ENCODE measurements at regions not wholly inside any gene's neighbourhood (a gene's known extent, or its start where the extent isn't known, plus 50 kb on each side); places are given as distances from the start of the nearest gene placed in this dataset.
"Not testable (repeated sequence)": the region's sequence is repeated elsewhere in the genome, so short reads cannot be mapped to it uniquely, and the experiment has no call there.

DNA sequence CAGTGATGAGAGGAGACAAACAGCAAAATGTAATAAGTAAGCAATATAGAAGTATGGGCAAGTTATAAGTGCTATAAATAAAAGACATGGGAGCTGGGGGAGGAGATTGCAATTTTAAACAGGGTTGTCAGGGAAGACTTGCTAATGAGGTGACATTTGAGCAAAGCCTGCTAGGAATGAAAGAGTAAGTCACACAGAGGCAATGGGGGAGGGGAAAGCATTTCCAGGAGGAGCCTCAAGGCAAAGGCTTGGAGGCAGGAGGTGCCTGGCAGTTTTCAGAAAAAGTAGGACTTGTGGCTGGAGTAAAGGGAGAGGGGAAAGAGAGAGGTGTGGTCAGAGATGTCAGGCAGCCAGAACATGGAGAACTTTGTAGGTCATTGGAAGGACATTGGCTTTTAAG is 124.4 kb upstream of the NMUR2 start:
- DNase-seq, result no peak

DNA sequence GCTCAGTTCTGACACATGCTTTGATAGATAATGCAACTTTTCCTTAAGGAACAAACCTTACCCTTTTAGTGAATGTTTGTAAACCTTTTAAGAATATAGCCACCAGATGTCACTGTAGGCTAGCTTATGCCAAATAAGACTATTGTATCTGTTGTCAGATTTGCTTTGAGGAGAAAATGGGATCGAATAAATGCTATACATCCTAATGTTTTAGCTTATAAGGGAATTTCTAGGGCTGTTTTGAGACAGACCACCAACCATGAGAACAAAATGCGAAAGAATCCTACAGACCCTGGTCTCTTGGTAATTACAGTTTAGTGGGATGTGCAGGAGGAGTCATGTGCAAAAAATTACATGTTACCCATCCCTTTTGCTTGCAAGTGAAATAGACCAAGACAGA is 127.6 kb upstream of the NMUR2 start:
- DNase-seq, result peak; percentile 51

GRCh38 chr5:152534641-152535040 is 129.6 kb upstream of the NMUR2 start:
- no peak for DNase-seq

- DNase-seq, result no peak
These were observed 137.7 kb upstream of the NMUR2 start for GRCh38 chr5:152542741-152543140.

DNA sequence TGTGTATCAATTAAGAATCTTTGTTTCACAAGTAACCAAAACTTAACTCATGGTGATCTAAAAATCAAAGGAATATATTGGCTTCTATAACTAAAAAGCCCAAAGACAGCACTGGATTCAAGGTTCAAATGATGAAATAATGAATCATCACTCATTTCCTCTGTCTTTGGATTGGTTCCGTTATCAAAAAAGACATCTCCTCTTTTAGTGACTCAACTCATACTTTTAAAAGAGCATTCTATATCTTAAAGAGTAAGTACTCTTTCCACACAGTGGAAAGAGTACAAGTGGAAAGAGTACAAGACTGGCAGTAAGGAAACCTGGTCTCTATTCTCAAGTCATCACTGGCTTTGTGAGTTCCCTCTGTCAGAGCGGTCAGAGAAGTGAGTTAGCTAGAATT is 141.4 kb upstream of the NMUR2 start:
- DNase-seq, result no peak

DNA sequence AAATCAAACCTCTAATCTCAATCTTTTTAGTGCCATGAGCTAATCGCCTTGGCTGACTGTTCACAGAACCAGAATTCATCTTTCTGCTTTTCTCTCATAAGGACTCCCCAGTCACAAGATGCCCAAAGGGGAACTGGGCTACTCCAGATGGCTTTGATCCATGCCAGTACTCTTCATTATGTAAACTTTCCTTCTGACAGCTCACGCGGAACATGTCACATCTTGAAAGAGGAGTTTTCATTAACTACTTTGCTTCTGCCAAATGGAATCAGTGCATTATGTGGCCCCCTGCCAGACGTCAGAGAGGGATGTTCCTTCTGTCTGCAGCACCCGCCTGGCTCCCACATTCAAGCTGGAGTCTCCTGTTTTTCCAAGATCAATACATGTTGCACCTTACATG is 142.1 kb upstream of the NMUR2 start:
- no peak for DNase-seq

DNA sequence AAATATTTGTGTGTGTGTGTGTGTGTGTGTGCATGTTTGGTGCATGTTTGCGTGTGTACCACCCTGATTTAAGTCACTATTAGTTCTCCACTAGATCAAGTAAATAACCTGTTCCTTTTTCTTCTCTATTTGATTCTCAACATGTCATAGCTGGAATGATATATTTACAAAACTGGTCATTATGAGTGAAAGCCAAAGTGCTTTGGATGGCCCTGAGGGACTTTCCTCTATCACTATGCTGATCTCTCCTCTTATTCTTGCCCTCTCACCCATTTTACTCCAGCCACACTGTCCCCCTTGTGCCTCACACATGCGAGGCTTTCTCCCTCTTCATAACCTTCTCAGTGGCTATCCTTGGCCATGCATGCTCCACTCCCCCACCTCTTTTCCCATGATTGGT is 144.6 kb upstream of the NMUR2 start:
- DNase-seq, result no peak

DNA sequence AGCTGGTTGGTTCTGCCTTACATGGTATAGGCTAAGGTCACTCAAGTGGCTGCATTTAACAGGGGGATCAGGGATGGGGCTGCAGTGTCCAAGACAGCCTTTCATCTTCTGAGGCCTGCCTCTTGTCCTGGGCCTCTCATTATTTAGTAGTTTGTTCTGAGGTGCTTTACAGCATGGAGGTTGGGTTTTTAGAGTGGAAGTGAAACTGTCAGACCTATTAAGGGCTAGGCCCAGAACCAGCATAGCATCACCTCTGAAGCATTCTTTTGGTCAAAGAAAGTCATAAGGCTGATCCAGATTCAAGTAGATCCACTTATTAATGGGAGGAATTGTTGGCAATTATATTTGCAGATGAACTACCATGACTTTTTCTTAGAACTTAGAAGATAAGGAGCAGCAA is 146.0 kb upstream of the NMUR2 start:
- DNase-seq, result no peak

DNA sequence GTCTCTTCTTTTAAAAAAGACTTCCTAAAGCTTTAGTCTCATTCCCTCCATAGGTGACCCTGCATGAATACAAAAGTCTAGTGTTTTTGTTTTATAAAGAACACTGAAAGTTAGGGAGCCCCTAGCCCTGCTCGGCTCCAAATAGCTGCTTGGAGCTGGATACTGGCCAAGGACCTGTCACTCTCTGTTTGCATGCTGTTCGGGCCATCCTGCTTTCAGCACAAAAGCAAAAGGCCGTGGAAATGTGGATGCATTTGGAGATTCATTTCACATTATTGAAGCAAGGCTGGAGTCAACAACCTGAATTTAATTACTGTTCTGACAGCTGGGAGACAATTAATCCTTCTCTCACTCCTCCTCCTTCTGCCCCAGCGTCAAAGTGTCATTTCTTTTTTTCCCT is 151.7 kb upstream of the NMUR2 start:
- peak; percentile 18 for DNase-seq

- DNase-seq, result peak; percentile 50
These were observed 155.5 kb upstream of the NMUR2 start for GRCh38 chr5:152560512-152561137.

GRCh38 chr5:152568016-152568415 is 162.9 kb upstream of the NMUR2 start:
- DNase-seq, result no peak

DNA sequence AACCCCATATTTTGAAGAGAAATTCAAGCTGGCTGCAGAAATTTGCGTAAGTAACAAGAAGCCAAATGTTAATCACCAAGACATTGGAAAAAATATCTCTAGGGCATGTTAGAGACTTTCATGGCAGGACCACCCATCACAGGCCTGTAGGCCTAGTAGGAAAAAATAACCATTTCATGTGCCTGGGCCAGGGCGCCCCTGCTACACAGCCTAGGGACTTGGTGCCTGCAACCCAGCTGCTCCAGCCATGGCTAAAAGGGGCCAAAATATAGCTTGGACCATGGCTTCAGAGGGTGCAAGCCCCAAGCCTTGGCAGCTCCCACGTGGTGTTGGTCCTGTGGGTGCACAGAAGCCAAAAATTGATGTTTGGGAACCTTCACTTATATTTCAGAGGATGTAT is 167.7 kb upstream of the NMUR2 start:
- no peak for DNase-seq

DNA sequence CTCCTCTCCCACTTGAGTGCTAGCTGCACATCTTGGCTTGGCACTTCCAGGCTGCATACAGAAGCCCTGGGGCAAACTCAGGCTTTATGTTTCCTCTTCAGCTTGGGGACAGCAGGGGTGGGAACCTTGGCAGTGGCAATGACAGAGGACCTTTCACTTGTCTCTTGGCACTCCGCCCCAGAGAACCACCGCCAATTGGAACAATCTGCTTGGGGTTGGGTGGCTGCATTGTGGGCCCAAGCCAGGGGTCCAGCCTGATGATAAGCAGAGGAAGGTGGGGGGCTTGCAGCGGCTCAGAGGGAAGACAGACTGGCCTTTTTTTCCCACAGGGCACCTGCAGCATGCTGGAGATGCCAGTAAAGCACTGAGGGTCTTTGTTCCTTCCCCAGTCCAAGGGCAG is 179.0 kb upstream of the NMUR2 start:
- DNase-seq, result no peak

- no peak for DNase-seq
These were observed 187.3 kb upstream of the NMUR2 start for GRCh38 chr5:152592416-152592815.

- no peak for DNase-seq
These were observed 188.3 kb upstream of the NMUR2 start for GRCh38 chr5:152593388-152593787.

DNA sequence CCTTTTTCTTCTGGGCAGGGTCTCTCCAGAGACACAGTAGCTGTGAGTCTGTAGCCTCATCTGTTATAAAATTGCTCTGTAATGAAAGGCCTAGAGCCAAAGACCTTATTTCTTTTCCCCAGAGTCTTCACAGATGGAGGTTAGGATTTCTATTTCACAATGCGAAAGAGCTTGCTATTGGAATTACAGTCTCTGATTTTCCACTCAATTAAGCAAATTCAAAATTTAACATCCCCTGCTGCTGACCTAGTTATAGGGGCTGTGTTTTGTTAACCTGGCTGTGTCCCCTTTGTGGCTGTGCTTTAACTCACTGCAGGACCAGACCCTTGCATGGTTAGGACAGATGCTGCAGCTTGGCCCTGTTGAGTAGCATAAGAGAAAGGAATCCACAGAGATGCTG is 190.3 kb upstream of the NMUR2 start:
- DNase-seq, result no peak

DNA sequence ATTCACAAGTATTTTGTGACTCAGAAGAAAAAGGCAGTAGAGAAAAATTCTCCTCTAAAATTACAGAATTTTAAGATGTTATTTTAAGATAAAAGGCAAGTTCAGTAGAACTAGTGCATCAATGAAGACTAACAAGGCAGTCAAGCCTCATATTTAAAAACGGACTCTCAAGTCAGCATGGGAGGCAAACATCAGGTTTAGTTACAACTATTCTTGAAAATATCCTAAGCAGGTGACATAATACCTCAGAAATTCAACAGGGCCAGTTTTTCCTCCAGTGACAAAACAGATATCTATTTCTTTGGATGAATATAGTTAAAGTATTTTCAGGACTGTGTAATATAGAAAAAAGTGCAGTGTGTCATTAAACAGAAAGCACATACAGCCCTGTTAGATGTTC is 194.0 kb upstream of the NMUR2 start:
- DNase-seq, result no peak

GRCh38 chr5:152601806-152602732 is 197.0 kb upstream of the NMUR2 start:
- no peak for DNase-seq

DNA sequence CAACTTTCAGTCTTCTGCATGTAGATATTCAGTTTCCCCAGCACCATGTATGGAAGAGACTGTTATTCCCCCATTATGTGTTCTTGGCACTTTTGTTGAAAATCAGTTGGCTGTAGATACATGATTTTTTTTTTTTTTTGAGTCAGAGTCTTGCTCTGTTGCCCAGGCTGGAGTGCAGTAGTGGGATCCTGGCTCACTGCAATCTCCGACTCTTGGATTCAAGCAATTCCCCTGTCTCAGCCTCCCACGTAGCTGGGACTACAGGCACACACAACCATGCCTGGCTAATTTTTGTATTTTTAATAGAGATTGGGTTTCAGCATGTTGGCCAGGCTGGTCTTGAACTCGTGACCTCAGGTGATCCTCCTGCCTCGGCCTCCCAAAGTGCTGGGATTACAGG is 201.0 kb upstream of the NMUR2 start:
- DNase-seq, result not testable (repeated sequence)

- no peak for DNase-seq
These were observed 201.8 kb upstream of the NMUR2 start for GRCh38 chr5:152606776-152607364.

DNA sequence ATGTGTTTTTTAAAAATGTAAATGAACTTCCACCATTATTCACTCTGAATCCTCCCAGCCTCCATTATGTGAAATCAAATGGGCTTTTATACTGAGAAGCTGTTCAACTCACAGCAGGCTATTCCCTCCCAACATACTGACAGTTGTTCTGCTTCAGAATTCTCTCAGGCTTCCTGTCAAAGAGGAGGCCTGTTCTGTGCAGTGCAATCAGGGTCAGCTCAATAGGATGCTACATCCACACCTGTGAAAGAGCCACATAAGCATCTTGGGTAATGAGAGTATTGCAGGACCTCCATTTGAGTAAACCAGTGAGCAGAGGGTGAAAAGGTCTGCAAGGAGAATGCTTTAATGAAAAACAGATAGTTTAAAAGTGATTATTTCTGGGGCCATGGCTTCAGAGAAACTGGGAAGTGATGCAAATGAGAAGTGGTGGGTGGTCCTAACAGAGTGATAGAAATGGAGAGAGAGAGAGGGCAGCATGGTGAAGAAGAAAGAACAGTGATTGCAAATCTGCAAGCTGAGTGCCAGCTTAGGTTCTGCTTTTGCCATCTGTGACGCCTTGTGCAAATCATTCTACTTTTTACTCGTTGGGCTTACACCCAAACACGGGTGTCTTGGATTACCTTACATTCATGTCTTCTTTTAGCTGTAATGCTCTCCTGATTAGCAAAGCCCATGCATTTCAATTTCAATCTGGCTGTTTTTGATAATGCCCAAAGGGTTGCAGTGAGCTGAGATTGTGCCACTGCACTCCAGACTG is 202.5 kb upstream of the NMUR2 start:
- DNase-seq, result no peak

- no peak for DNase-seq
These were observed 203.4 kb upstream of the NMUR2 start for GRCh38 chr5:152608458-152608857.

- DNase-seq, result no peak
These were observed 214.7 kb upstream of the NMUR2 start for GRCh38 chr5:152619756-152620155.

Measured in NCI-H1092 treated with DMSO at 0.1 percent for 48 hours (cell line).